Glomerular visceral epithelial cell (primary cell): ENCODE measurements at regions not wholly inside any gene's neighbourhood (a gene's known extent, or its start where the extent isn't known, plus 50 kb on each side); places are given as distances from the start of the nearest gene placed in this dataset.
"Not testable (repeated sequence)": the region's sequence is repeated elsewhere in the genome, so short reads cannot be mapped to it uniquely, and the experiment has no call there.

Source experiments
- DNase-seq: peaks from one replicate; pipeline ENCODE4 v3.0.0-alpha.2; 2016; ENCODE audit errors: extremely low spot score

GRCh38 chr1:163571950-163572349 lies 250.2 kb downstream of the NUF2 start:
- no peak for DNase-seq

GRCh38 chr1:163574119-163574518 lies 252.4 kb downstream of the NUF2 start:
- DNase-seq: no peak

GRCh38 chr1:163580926-163581325 lies 259.2 kb downstream of the NUF2 start:
- no peak for DNase-seq

GRCh38 chr1:163583661-163584181 lies 262.0 kb downstream of the NUF2 start:
- DNase-seq: no peak

- DNase-seq: no peak
Observed at GRCh38 chr1:163585796-163586195, 264.0 kb downstream of the NUF2 start.

- DNase-seq: no peak
Observed at GRCh38 chr1:163588796-163589195, 267.0 kb downstream of the NUF2 start.

- DNase-seq: no peak
Observed at GRCh38 chr1:163589735-163590134, 268.0 kb downstream of the NUF2 start.

- DNase-seq: not testable (repeated sequence)
Observed at GRCh38 chr1:163591131-163591530, 269.4 kb downstream of the NUF2 start.

- DNase-seq: not testable (repeated sequence)
Observed at GRCh38 chr1:163592623-163593022, 270.9 kb downstream of the NUF2 start.

- not testable (repeated sequence) for DNase-seq
Observed at GRCh38 chr1:163596106-163596505, 274.4 kb downstream of the NUF2 start.

- no peak for DNase-seq
Observed at GRCh38 chr1:163596541-163597258, 274.9 kb downstream of the NUF2 start.

GRCh38 chr1:163604321-163604720 lies 282.6 kb downstream of the NUF2 start:
- DNase-seq: no peak

- DNase-seq: no peak
Observed at GRCh38 chr1:163604896-163605295, 283.1 kb downstream of the NUF2 start.

- DNase-seq: no peak
Observed at GRCh38 chr1:163608979-163609378, 287.2 kb downstream of the NUF2 start.

GRCh38 chr1:163609858-163610257 lies 288.1 kb downstream of the NUF2 start:
- no peak for DNase-seq

- no peak for DNase-seq
Observed at GRCh38 chr1:163610486-163610885, 288.7 kb downstream of the NUF2 start.

GRCh38 chr1:163614361-163614760 lies 292.6 kb downstream of the NUF2 start:
- no peak for DNase-seq

- DNase-seq: no peak
Observed at GRCh38 chr1:163628034-163628773, 306.4 kb downstream of the NUF2 start.

- no peak for DNase-seq
Observed at GRCh38 chr1:163632269-163632668, 310.5 kb downstream of the NUF2 start.

- DNase-seq: no peak
Observed at GRCh38 chr1:163633366-163633765, 311.6 kb downstream of the NUF2 start.

GRCh38 chr1:163645676-163646075 lies 323.9 kb downstream of the NUF2 start:
- not testable (repeated sequence) for DNase-seq

- DNase-seq: no peak
Observed at GRCh38 chr1:163650624-163651023, 328.9 kb downstream of the NUF2 start.

- DNase-seq: no peak
Observed at GRCh38 chr1:163652441-163652840, 330.7 kb downstream of the NUF2 start.
